Femur (tissue), 1 donor: ENCODE measurements at regions not wholly inside any gene's neighbourhood (a gene's known extent, or its start where the extent isn't known, plus 50 kb on each side); places are given as distances from the start of the nearest gene placed in this dataset.

Experiments
- DNase-seq: peaks from one replicate; pipeline ENCODE4 v3.0.0-alpha.2; 2017

DNA sequence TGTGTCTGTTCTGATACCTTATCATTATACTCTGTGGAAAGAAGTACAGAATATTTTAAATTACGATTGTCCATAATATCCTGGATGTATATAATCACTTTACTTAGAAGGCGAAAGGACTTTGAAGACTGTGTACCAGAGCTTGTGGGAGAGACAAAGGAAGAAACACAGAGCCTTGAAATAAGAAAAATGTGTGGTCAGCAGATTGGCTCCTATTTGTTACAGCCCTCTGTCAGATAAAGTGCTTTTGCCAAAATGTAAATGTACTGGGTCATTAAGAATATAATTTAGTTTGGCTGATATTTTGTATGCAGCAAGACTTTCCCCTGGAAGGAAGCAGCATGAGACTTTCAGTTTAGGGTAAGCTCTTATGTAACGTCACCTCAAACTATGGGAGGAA is 443.1 kb downstream of the CCDC85A start:
- DNase-seq = no peak

DNA sequence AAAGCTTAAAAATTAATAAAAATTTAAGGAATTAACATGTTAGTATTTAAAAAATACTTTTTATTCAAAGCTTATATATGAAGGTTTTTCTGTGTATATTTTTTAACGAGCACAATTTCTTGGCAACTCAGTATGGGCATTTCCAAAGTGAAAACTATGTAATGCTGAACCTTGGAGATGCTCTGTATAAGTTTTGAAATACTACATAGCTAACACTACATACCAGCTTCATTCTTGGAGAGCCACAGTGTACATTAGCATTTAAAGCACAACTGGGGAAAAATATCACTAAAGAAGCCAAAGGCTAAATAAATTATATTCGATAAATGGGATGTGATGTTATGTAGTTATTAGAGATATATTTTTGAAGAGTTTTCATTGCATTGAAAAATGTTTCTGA is 446.5 kb downstream of the CCDC85A start:
- DNase-seq = no peak

DNA sequence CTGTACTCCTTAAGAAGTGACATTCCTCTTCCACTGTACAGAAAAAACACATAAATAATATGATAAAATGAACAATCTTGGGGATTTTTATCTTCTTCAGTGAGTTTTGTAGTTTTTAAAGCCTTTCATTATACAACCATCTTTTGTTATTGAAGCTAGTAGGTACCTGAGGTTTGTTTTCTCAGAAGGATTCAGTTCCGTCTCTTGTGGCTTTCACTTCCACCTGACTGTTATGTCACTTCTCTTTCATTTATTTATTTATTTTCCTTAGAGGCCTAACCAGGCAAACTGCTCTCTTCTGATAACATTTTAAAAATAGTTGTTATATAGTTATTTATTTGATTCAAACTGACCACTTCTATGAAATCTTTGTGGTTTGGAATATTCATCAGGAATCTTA is 464.2 kb downstream of the CCDC85A start:
- DNase-seq = no peak

DNA sequence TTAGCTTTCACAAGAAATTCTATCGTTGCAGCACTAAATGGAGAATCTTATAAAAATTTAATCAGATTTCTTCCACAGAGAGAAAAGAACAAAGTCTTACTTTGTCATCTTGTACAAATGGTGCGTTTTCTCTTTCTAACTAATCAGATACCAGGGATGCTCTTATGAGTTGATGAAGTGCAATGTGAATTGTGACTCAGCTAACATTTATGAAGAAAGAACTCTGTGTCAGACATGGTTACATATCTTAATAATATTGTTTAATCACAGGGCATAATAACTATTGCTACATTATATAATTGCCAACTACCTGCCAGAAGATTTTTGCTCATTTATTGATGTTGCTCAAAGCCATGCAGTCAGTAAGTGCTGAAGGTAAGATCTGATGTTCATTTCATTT is 465.0 kb downstream of the CCDC85A start:
- no peak for DNase-seq

DNA sequence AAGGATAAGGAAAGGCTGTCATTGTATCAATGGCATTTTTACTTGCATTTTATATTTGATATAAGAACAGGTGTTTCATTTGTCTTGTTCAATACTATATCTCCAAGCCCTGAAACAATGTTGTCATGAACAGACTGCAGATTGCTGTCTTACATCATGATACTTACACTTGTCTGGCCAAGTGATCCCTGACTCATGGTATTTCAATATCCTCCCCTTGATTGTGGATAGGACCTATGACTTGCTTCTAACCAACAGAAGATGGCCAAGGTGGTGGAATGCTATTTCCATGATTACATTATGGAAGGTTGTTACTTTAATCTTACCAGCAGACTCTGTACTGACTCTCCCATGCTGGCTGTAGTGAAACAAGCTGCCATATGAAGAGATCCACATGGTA is 471.1 kb downstream of the CCDC85A start:
- no peak for DNase-seq

DNA sequence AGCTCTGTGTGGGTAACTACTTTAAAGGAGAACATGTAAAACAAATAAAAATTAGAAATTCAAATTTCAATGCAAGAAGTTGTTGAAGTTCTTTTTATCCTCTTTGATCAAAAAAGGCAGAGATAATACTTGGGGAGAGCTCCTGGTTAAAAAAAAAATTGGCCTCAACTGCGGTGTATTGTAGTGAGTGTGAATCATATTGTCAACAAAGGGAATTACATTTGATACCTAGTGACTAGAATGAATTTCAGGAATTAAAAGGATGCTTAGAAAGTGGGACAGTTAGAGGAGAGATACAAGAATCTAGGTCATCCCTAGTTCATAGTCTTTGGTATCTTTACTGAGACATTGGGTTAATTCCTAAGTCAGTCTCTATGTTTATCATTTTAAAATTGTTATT is 473.0 kb downstream of the CCDC85A start:
- DNase-seq = no peak

DNA sequence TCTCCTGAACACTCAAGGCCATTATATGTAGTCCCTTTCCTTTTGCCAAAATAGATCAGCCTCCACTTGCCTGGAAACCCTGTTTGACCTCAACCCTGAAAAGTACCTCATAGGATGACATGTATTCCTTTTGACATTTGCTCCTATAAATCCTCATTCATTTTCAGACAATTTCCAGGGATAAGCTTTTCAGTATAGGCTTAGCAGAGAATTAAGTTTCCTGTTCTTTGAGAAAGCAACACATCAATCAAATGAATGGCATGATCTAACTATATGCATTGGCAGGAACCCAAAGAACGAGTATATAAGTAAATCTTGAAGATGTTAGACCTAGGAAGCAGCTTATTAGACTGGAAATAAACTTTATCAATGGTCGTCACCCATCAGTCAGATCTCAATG is 483.0 kb downstream of the CCDC85A start:
- no peak for DNase-seq

DNA sequence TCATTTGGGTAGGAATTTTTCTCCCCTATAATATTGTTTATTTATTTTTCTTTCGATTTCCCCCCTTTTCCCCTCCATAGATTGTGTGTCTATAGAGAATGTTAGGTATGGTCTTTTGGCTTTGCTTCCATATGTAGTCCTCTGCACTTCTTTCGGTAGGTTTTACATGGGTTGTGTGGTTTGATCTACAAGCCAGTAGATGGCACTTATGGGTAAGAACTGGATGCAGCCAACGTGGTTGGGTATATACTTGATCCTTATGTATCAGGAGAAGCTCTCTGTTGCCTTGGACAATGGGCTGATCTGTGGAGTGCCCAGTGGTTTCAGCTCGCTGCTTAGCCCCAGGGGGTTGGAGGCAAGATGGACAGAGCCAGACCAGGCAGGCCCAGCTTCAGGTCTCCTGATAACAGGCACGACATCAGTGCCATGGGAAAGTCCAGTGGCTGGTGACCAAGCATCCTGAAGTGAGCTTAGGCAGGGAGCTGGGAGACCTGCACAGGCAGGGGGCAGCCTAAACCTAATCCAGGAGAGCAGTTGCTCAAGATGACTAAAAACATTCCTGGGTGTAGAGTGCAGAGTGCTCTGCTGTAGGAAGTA is 488.3 kb downstream of the CCDC85A start:
- no peak for DNase-seq

DNA sequence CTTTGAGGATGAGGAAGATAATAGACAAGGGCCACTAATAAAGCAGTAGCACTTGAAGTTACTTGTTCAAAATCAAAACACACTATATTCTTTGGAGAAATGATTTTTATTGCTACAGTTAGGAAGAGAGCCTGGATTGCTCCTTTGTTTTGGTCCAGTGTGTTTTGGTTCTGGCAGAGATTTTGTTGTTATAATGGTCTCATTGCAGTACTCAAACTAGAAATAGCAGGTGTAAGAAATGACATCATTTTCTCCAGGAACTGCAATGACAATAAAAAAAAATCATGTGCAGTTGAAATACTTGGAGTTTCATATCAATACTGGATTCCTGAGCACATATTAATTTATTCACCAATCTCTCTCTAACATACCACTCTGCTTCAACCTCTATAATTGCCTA is 490.3 kb downstream of the CCDC85A start:
- DNase-seq = no peak

DNA sequence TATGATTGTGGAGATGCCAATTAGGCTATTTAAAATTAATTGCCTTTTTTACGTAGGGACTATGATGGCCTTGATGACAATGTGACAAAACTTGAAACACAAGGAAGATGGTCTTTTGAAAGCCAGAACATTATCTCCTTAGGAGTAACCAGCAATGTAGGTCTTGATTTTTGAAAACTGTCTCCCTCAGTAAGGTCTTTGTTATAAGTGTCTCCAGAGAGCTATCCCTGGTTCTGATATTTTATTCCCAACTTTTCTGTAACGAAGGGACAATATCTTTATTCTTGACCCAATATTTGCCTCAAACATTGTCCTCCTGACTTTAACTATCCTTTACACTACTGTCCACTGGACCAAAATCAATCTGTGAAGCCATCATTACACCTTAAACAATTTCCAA is 493.2 kb downstream of the CCDC85A start:
- no peak for DNase-seq

DNA sequence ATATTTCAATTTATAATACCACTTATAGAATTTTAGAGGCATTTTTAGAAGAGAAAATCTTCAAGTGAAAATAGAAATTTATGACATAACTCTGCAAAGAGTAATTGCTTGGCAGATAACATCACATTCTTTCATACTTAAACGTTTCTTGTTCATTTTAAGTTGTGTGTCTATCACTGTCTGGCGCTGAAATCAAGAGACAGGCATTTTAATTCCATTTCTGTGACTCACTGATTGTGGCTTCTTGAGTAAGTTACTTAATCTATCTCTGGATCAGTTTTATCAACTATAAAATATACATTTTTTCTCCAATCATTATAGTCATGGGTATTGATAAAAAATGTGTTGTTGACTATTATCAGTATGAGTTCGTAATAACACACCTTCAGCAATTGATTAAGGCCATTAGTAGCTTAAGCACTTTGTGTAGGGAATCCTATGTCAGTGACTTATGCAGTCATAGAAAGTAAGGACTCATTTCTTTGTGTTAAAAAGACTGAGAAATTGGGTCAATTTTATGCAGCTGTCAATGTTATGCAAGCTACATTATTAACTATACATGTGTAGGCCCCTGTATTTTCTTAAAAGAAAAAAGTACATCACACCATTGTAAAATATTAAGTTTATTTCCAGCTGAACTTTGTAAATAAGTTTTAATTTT is 497.3 kb downstream of the CCDC85A start:
- no peak for DNase-seq

DNA sequence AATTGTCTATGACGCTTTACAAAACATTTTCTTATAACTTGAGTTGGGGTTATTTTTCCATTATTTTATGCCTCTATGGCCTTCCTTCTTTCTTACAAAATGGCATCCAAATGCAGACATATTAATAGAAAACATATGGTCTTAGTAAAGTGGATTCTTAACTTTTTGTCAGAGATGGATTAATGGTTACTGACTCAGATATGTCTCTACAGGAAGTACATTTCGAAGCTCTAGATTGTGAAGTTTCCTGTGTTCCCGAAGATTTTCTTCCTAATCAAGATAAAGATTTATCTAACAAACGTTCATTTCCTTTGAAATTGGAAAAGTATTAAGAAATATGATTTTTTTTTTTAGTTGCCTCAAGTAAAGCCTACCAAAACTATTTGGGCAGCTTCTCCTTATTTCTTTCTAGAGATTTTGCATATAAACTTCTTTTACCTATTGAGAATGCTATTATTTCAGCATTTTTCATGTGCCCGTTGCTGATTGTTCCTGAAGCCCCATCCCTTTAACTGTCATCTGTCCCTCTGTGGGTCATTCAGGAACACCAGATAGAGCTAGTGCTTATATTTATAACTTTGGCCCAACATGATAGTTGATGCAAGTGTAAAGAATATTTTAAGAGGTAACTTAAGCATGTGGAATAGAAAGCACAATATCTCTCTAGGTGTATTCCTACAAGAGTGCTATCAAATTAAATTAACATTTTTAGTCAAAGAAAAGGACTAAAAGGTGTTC is 498.0 kb downstream of the CCDC85A start:
- DNase-seq = no peak

DNA sequence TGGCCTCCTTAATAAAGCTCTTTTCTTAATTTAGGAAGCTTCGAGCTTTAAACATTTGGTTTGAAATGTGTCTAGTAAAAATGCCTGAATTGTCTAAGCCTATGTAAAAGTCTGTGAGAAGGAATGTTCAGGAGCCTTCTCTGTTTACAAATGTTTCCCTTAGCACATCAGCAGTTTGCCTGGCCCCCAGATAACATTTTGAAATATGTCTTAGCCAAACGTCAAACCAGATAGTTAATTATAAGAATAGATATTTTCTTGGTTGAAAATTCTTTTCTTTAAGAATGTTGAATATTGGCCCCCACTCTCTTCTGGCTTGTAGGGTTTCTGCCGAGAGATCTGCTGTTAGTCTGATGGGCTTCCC is 498.6 kb downstream of the CCDC85A start:
- DNase-seq = no peak

DNA sequence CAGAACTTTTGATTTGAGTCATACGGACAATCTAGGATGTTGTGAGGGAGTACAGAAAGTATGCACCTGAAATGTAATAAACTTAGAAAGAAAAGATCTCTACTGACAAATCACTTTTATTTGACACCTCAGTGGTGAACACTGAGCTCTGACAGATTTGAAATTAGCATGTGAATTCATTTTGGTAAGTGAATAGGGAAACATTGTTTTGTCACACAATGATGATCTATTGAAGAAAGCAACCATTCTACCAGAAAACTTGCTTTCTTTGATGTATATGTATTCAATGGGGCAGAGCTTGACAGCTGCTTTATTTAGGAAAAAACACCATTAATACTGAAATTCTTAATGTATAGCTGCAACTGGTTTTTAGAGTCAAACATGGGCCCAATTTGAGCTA is 500.5 kb downstream of the CCDC85A start:
- DNase-seq = no peak

DNA sequence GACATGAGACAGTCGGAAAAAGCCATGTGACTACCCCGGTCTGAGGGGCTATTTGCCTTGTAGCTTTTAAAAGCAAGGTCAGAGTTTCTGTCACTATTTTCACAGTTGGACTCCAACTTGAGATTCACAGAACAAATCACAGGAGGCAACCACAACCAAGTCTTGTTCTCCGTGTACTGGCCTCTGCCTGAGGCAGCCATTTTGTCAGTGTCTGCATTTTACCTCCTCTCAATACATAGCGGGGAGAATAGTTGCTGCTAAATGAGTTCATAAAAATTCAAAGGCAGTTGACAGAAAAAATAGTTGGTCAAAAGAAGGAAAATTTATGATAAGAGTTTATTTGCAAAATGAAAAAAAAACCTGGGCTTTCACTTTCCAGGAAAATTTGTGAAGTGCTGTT is 501.4 kb downstream of the CCDC85A start:
- no peak for DNase-seq

DNA sequence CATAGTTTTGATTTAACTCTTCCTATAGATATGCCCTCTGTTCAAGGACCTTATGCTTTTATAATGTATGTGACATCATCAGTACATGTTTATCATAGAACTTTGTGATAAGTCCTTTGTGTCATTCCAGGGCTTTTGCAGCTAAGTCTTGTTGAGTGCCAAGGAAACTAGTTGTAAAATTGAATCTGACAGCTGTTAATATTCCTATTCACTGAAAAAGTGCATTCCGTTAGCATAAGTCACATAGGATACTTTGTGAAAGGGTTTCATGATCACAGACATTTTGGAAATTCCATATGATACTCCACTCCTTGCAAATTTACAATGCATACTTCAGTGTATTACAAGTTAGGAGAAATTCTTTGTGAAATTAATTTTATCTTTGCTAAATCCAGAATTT is 503.4 kb downstream of the CCDC85A start:
- no peak for DNase-seq

DNA sequence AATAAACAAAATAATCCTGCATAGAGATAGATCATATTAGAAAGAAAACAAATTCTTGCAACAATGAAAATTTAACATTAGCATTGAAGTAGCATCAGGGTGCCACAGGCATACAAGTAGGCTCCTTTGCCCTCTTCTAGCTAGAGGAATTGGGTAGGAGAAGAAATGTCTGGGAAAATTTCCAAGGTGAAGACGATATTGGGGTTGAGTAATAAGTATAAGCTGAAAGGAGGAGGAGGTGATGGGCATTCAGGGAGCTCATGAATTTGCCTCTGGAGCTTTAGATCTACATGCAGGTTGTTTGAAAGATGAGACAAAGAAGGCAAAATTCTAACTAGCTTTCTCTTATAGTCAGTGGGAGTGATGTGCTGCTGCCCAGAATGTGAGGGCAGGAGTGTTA is 504.9 kb downstream of the CCDC85A start:
- no peak for DNase-seq

DNA sequence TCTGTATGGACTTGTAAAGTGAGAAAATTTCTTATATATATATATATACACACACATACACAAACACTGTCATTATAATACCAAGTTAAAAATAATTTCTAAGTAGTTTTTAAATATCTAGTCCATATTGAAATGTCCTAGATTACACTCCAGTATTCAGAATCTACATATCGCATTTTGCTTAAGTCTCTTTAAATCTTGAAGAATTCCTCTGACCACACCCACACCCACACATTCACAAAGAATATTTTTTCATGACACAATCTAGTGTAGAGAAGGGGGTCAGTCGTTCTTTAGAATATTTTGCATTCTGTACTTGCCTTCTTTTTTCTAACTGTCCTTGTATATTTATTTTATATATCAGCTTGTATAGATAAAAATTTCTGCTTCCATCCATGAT is 509.7 kb downstream of the CCDC85A start:
- DNase-seq = no peak

DNA sequence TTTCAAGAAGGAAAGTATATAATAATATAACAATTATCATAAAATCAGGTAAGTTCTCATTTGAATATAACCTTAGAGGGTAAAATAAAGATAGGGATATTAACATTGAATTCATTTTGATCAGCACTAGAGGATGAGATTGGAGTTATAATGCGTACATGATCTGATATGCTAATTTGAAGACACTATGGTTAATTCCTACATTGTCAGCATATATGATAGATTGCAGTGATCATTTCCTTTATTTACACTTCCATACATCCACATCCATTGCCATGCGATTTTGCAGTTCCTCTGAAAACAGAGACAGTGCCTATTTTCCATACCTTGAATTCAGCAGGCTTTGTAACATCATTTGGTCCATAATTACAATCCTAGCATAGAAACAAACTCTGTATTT is 519.2 kb downstream of the CCDC85A start:
- no peak for DNase-seq

DNA sequence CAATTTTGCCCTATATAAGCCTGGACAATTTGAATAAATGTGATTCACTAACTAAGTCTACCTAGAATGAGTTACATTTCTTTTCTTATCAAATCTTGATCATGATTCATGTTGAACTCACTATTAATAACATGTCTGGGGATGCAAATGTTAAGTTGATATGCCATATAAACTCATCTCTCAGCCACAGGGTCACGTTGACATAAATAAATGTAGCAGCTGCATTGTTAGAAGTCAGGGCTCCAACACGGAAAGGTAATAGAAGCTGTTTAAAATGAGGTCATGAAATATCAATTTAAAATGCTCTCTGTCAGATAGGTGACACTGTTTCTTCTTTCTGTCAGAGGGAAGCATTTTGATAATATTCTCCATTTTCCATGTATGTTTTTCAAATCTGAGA is 521.9 kb downstream of the CCDC85A start:
- DNase-seq = no peak

DNA sequence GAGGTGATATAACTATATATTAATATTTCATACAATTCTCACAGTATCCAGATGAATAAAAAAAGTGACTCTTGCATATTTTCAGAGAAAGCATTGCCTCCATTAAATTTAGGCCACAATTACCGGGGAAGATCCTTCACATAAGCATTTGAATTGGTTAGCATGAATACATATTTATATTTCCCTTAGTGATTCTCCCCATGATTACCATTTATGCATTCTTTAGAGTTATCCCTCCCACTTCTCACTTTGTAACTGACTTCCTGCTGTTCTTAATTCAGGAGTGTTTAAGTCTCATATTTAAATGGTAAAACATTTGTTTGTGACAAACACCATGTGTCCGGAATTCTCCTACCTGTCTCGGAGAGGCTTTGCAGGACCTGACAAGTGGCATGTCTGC is 523.4 kb downstream of the CCDC85A start:
- no peak for DNase-seq

DNA sequence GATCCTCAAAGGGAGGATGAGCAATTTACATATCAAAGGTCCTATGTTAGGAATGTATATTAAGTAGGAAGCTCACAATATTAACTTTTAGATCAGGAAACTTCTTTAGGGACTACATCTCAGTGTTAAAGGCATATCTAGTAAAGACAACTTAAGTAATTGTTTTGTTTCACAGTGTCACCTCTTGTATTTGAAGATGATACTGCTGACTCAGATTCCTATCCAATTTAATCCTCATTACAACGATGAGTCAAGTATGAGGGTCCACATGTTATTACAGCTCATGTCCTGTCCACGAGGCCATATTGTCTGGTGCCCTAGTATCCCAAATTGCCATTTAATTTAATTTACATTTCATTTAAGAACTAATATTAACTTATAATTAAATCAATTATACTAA is 523.9 kb downstream of the CCDC85A start:
- DNase-seq = no peak

DNA sequence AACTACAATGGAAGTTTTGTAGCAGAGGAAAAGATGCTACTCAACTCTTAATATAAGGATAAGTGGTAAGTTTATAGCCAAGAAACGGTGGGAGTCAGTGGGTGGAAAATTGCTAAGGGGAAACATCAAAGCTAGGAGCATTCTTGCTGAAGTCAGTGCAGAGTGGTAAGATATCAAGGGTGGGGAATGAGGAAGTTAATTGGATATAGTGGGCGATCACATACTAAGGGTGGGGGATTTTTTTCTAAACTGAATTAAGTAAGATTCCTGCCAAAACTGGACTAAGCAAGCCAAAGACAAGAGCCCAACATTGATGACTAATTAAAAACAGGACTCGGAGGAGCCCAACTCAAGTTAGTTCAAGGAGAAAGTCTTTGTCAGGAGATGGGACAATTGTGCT is 525.4 kb downstream of the CCDC85A start:
- no peak for DNase-seq

DNA sequence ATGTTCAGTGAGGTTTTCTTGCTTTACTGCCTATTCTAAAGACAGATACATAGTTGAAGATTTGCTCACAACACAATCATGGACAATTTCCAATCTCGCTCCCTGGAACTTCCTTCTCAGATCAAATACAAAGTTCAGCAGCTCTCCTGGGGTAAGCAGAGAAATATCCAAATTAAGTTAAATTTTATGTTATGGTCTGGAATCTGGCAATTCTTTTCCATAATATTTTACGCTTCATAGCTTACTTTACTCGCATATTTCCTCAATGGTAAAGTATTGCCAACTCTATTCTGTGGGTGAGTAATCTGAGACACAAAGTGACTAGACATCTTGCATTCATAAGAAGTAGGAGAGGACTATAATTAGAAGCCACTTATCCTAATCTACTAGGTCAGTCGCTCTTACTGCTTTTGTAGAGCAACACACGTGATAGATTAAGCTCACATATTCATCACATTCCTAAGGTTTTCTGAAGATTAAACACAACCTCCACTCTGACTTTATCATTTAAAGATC is 529.4 kb downstream of the CCDC85A start:
- peak; percentile 14 for DNase-seq
